DMS153 (cell line): ENCODE measurements at regions not wholly inside any gene's neighbourhood (a gene's known extent, or its start where the extent isn't known, plus 50 kb on each side); places are given as distances from the start of the nearest gene placed in this dataset.
"Not testable (repeated sequence)": the region's sequence is repeated elsewhere in the genome, so short reads cannot be mapped to it uniquely, and the experiment has no call there.

ENCODE experiments used
- DNase-seq: peaks from one replicate; lab custom pipeline; 2025; lab: John Stamatoyannopoulos, UW

- DNase-seq, result no peak
These were observed 242.9 kb upstream of the ZFP64 start for GRCh38 chr20:52434453-52434852.

- no peak for DNase-seq
These were observed 242.5 kb upstream of the ZFP64 start for GRCh38 chr20:52434041-52434425.

- DNase-seq, result no peak
These were observed 241.9 kb upstream of the ZFP64 start for GRCh38 chr20:52433326-52434040.

- DNase-seq, result no peak
These were observed 241.2 kb upstream of the ZFP64 start for GRCh38 chr20:52432740-52433139.

DNA sequence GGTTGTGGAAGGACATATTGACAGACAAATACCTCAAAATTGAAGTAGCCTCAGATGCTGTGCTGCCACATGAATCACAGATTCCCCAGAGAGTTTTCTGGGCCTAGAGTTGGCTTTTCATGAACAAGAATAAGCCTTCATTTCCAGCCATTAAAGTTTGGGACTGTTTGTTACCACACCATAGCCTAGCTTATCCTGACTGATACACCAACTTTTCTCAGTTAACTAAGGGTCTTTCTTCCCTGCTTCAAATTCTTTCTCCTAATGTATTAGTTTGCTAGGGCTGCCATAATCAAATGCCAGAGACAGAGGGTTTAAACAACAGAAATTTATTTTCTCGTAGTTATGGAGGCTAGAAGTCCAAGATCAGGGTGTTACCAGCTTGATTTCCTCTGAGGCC is 237.4 kb upstream of the ZFP64 start:
- no peak for DNase-seq

DNA sequence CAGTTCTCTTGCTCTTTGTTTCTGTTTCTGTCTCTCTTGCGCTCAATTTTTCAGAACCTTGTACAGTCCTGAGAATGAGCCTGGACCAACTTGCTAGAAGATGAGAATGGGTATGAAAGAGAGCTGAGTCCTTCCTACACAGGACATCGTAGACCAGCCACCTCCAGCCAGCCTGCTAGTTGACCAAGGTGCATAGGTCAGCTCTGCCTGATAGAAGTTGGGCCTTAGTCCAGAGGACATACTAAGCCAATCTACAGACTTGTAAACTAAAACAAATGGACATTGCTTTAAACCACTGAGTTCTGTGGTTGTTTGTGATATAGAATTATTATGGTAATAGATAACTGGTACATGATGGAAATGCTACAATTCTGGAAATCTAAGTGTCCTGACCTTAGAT is 236.4 kb upstream of the ZFP64 start:
- no peak for DNase-seq

GRCh38 chr20:52426856-52427255 is 235.3 kb upstream of the ZFP64 start:
- peak; percentile 66 for DNase-seq

- no peak for DNase-seq
These were observed 234.1 kb upstream of the ZFP64 start for GRCh38 chr20:52425701-52426100.

DNA sequence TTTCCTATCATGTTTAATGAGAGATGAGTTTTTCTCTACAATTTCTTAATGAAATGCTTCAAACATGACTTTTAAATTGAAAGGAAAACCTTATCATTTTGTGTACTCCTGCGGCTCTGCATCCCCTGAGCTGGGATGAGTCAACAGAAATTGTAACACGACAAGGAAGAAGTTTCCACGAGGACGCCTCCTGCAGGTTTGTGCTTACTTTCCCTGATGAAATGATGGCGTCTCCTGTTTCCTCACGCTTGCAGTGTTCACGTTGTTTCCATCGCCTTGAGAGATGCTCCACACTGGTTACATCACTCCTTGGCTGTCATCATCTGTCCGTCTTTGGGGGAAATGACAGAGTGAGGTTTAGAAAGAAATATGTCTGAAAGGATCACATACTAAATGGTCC is 233.7 kb upstream of the ZFP64 start:
- no peak for DNase-seq

- not testable (repeated sequence) for DNase-seq
These were observed 232.9 kb upstream of the ZFP64 start for GRCh38 chr20:52424357-52424942.

GRCh38 chr20:52423536-52424140 is 232.1 kb upstream of the ZFP64 start:
- not testable (repeated sequence) for DNase-seq

- no peak for DNase-seq
These were observed 231.2 kb upstream of the ZFP64 start for GRCh38 chr20:52422574-52423336.

GRCh38 chr20:52420805-52421204 is 229.2 kb upstream of the ZFP64 start:
- DNase-seq, result no peak

- DNase-seq, result no peak
These were observed 227.6 kb upstream of the ZFP64 start for GRCh38 chr20:52419205-52419604.

DNA sequence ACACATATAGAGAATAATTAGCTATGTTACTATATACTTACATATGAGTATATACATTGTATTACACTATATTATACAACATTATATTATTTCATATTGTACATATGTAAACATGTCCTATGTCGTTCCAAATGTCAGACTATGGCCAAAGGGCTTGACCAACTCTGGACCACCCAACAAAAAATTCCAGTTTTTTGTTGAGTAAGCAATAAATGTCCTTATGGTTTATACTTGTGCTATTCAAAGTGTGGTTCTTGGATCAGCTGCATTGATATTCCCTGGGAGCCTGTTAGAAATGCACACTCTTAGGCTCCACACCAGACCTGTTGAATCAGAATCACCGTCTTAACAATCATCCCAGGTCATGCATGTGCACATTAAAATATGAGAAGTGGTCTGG is 225.4 kb upstream of the ZFP64 start:
- DNase-seq, result no peak

DNA sequence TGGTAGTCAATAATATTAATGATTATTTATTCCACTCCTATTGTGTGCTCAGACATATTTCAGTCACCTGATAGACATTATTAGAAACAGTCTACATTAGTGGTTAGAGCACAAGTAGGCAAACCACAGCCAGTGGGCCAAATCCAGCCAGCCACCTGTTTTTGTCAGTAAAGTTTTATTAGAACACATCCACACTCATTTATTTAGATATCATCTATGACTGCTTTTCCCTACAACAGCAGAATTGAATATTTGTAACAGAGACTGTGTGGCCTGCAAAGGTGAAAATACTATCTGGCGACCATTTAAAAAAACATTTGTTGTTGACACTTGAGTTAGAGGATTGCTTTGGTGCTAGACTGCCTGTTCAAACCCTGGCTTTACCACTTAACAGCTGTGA is 220.0 kb upstream of the ZFP64 start:
- no peak for DNase-seq

- DNase-seq, result no peak
These were observed 219.2 kb upstream of the ZFP64 start for GRCh38 chr20:52410731-52411234.

DNA sequence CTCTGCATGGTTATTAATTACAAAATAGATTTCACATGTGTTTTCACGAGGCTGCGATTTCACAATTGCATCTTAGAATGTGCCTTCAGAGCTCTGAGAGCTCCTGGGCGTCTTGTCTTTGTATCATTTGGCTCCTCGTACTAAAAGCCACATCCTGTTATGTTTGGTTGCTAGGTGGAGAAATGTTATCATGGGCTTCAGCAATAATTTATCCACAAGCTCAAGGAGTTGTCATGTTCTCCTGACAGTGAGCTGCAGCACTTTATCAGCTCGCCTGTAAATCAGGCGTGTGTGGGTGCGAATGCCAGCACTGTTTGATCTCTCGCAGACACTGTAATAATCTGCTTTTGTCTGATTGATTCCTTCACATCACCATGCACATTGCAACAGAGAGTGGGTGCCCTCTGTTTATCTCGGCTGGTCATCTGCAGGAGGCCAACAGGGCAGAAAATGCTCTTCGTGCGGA is 218.6 kb upstream of the ZFP64 start:
- DNase-seq, result no peak

DNA sequence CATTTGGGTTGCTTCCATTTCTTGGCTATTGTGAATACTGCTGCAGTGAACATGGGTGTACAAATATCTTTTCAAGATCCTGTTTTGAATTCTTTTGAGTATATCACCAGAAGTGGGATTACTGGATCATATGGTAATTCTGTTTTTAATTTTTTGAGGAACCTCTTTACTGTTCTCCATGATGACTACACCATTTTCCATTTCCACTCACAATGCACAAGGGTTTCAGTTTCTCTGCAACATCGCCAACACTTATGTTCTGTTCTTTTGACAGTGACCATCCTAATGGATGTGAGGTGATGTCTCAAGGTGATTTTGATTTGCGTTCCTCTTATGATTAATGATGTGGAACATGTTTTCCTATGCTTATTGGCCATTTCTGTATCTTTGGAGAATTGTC is 214.4 kb upstream of the ZFP64 start:
- DNase-seq, result no peak

GRCh38 chr20:52405417-52405816 is 213.8 kb upstream of the ZFP64 start:
- DNase-seq, result no peak

- no peak for DNase-seq
These were observed 213.1 kb upstream of the ZFP64 start for GRCh38 chr20:52404671-52405070.

- DNase-seq, result no peak
These were observed 211.4 kb upstream of the ZFP64 start for GRCh38 chr20:52402950-52403349.

DNA sequence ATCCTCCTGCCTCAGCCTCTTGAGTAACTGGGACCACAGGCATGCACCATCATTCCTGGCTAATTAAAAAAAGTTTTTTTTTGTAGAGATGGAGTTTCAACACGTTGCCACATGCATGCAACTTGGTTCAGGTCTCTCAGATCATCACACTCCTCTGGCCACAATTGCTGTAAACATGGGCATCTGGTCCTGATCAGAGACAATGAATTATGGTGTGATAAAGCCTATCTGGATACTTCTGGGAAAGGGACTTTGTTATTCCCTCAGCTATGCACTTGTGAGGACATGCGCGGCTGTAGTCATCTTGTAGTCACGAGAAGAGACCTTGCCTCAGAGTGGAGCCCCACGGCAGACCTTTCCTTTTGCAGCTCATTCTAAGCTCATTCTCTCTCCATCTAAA is 210.9 kb upstream of the ZFP64 start:
- no peak for DNase-seq
